Stimulated activated CD4-positive, alpha-beta T cell treated with anti-CD3 and anti-CD28 coated beads, Interleukin-1b, Interleukin-23, amount 100 ng/mL, for 24 hours (primary cell): ENCODE measurements at regions not wholly inside any gene's neighbourhood (a gene's known extent, or its start where the extent isn't known, plus 50 kb on each side); places are given as distances from the start of the nearest gene placed in this dataset.
"Not testable (repeated sequence)": the region's sequence is repeated elsewhere in the genome, so short reads cannot be mapped to it uniquely, and the experiment has no call there.

Experiments
- DNase-seq, 4 experiments: peaks; one replicate each; pipeline ENCODE4 v3.0.0-alpha.2; 2020; ENCODE audit warnings: low read depth in 4 of 4, low spot score in 1 of 4

DNA sequence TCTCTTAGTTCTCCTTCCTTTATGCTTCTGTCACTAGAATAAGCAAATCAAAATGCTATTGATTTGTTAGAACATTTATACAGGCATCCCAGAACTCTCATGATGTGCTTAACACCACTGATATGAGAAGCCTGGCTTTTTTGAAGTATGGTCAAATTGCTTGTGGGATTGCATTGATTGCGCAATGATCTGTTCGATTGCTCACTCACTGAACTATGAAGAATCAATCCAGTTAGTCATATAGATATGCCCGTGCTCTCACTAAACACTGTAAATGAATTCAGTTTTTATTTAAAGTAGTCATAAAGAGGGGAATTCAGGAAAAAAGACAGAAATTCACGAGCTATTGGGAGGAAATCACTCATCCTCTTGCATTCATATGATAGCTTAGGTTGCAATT, 1237.8 kb downstream of the SUCLG1 start:
- DNase-seq, result no peak

DNA sequence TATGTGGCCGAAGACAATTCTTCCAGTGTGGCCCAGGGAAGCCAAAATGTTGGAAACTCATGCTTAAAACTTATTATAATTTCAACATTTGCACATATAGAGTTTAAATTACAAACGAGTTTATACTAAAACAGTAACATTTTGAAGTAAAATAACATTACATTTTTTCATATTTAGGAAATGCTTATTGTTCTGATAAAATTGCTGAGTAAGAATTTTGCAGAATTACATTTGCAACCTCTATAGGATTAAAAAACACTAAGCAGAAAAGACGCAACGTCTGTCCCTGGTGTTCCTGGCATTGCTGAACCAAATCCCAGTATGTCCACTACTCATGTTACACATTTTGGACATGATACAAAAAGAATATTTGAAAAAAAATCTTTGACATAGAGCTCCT, 1241.2 kb downstream of the SUCLG1 start:
- no peak for DNase-seq

- DNase-seq, result no peak
Observed at GRCh38 chr2:83196225-83196624, 1262.9 kb downstream of the SUCLG1 start.

GRCh38 chr2:83191316-83191715, 1267.8 kb downstream of the SUCLG1 start:
- DNase-seq, result no peak

DNA sequence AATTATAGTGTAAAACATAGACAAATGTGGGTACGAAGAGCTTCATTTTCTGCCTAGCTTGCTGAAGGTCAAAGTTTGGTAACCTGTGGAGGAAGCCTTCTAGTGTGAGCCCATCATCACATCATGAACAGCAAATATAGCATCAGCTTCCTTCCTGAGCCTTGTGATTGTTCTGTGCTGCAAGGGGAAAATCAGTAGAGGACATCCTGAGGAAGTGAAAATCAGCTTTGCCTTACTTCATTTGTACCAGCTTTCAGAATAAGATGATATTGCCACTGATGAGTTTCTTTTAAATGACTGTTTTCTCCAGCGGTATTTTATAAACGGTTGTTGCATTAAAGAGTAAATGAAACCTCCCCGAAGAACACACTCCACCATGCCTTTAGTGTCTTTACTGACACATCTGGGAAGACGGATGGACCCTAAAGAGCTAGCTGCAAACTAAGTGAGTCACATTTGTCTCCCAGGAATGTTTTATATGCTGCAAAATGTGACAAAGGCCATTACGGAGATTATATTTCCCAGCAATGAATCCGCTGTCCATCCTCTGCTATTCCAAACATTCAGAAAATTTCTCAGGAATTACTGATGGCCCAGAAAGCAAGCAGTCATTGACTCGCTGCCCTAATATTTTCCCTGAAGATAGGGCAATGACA, 1272.8 kb downstream of the SUCLG1 start:
- no peak for DNase-seq

DNA sequence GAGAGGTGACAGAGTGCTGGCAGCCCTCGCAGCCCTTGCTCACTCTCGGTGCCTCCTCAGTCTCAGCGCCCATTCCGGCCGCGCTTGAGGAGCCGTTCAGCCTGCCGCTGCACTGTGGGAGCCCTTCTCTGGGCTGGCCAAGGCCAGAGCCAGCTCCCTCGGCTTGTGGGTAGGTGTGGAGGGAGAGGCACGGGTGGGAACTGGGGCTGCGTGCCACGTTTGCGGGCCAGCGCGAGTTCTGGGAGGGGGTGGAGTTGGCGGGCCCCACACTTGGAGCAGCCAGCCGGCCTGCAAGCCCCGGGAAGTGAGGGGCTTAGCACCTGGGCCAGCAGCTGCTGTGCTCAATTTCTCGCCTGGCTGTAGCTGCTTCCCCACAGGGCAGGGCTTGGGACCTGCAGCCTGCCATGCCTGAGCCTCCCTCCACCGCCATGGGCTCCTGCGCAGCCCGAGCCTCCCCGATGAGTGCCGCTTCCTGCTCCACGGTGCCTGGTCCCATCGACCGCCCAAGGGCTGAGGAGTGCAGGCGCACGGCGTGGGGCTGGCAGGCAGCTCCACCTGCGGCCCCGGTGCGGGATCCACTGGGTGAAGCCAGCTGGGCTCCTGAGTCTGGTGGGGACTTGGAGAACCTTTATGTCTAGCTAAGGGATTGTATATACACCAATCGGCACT, 1278.1 kb downstream of the SUCLG1 start:
- not testable (repeated sequence) for DNase-seq

DNA sequence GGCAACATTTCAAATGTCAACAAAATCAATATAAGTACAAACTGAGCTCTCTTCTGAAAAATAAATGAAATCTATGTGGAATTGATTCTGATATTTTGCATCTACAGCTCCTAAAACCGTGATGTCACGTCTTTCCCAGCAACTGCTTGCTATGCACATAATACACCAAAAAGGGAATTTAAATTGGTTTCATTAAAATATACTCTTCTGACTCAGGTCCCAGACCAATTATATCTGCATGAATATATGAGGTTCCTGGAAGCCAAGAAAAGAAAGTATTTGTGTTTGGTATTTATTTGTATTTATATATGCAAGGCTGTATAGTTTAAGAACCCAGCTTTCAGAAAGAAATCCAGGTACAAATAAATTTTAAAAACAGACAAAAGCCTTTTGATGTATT, 1282.5 kb downstream of the SUCLG1 start:
- DNase-seq, result no peak

GRCh38 chr2:83172841-83173240, 1286.2 kb downstream of the SUCLG1 start:
- DNase-seq, result no peak

DNA sequence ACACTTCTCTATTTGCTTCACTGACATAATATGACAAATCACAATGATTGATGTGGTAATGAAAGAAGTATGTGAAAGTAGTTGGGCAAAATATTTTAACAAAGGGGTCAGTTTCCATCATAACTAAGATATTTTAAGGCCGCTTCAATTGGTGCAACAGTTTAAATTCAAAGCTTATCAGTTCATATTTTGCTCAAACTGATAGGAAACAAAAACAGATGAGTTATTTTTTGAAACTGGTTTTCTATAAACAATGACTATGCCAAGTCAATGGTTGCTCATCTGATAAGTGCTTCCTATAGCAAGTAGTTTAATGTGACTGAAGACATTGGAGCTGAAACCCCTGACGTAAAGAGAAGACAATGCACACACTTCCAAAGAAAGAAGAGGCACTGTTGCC, 1290.7 kb downstream of the SUCLG1 start:
- no peak for DNase-seq

DNA sequence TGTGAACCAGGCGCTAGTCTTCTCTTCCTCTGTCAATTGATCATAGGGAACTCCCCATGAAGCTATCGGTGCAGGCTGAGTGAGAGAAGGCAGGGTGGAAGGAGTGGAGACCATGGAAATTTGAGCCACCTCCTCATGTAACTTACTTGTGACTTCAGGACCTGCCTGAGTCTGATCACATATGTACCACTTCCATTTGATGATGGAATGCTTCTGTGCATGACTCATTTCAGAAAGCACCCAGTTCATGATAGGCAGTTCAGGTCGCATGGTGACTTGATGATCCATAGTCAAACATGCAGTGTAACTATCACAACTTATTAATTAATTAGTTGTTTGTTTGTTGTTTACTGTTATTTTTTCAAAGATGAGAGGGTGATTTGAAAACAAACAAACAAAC, 1296.7 kb downstream of the SUCLG1 start:
- DNase-seq, result no peak

- DNase-seq, result no peak
Observed at GRCh38 chr2:83160571-83160970, 1298.5 kb downstream of the SUCLG1 start.

GRCh38 chr2:83155826-83156225, 1303.3 kb downstream of the SUCLG1 start:
- no peak for DNase-seq

- no peak for DNase-seq
Observed at GRCh38 chr2:83143946-83144345, 1315.1 kb downstream of the SUCLG1 start.

DNA sequence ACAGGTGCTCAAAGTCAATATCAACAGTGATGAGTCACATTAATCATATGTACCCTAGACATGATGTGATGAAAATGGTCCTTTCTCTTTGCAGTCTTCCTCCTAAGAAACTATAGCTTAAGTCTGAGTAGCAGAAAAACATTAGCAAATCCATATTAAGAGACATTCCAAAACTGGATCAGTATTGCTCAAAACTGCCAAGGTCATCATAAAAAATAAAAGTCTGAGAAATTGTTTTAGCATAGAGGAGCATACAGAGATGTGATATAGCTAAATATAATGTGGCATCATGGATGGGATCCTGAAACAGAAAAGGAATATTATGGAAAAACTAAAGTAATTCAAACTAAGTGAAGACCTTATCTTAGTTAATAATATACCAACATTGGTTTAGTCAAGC, 1316.1 kb downstream of the SUCLG1 start:
- no peak for DNase-seq

- no peak for DNase-seq
Observed at GRCh38 chr2:83115606-83116005, 1343.5 kb downstream of the SUCLG1 start.

GRCh38 chr2:83115155-83115554, 1343.9 kb downstream of the SUCLG1 start:
- no peak for DNase-seq

DNA sequence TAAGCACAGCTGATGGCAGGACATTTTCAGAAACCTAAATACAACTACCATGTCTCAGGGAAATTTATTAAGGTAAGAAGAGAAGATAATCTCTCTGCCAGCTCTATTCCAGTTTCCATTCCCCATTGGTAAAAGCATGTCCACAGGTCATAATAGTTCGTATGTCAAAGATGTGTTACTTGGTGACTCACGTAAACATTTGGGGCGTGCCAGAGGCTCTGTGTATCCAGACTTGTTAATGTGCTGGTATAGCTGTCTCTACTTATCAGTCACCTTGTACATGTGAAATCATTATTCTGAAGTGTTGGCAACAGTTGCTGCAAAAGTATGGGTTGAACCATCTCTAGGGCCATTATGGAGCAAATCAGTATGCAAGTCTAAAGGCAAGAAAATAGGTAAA, 1345.1 kb downstream of the SUCLG1 start:
- no peak for DNase-seq

DNA sequence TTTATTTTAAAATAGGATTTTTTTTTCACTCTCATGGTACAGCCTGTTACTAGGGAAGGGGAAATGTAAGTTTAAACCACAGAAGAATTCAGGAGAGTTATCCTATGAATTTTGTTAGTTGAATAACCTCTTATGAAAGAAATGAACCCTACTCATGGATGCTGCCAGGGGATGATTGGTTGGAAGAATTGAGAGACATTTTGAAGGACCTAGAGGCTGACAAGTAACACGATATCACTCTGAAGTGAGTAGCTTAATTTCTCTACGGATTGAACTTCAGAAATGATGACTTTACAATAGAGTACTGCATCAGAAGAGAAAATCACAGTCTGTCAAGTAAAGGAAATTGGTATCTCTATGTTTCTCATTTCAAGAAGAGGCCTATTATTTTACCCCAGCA, 1346.2 kb downstream of the SUCLG1 start:
- no peak for DNase-seq

DNA sequence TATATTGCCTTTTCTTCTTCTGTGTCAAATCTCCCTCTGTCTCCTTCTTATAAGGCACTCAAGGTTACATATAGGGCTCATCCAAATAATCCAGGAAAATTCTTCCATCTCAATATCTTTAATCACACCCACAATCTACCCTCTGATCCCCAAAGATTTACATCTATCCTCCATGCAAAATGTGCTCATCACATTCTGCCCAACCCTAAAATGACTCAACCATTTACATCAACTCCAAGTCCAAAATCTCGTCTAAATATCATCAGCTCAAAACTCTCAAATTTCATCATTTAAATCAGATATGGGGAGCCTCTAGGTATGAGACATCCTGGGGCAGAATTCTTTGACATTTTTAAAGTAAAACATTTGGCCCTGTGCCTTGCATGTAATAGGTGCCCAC, 1349.8 kb downstream of the SUCLG1 start:
- no peak for DNase-seq

GRCh38 chr2:83106853-83107252, 1352.2 kb downstream of the SUCLG1 start:
- DNase-seq, result no peak

DNA sequence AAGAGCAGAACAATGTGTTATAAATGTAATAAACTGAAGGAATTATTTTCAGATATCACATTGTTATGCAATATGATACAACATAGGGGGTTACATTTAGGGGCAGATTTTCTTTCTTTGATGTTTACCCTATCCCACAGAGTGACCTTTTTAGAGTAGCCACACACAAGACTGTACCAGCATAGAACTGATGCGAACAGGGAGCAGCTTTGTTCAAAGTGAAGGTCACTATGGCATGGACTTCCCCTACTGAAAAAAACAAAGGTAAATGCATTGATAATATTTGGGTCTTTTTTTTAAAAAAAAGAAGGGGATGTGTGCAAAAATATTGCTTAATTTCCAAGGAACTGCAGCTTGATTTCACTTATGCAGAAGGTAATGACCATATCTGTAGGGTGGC, 1354.9 kb downstream of the SUCLG1 start:
- no peak for DNase-seq

DNA sequence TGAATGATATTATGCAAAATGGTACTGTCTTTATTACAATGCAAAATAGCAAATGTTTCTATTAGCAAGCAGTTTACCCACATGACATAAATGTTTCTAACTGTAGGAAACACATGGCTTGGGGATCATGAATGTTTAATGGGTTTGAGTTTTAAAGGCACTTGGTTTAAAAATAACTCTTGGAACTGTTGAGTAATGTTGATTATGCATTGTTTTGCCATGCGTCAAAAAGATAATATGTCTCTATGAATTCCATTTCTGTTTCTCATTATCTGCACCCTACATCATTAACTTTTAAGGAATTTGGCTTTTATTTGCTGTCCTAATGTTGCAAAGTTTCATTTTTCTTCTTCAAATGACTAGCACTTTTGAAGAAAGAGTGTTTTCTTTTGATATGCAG, 1355.5 kb downstream of the SUCLG1 start:
- DNase-seq, result no peak

GRCh38 chr2:83089051-83089450, 1370.0 kb downstream of the SUCLG1 start:
- DNase-seq, result not testable (repeated sequence)
